CD4-positive, alpha-beta T cell treated with Interleukin-4 for 4 hours (primary cell): ENCODE measurements at regions not wholly inside any gene's neighbourhood (a gene's known extent, or its start where the extent isn't known, plus 50 kb on each side); places are given as distances from the start of the nearest gene placed in this dataset.

Experiments
- DNase-seq: peaks from one replicate; pipeline ENCODE4 v3.0.0-alpha.2; 2020

GRCh38 chr11:122269824-122270223 lies 153.8 kb upstream of the BLID start:
- no peak for DNase-seq

- no peak for DNase-seq
These were observed 152.7 kb upstream of the BLID start for GRCh38 chr11:122268601-122269130.

GRCh38 chr11:122267602-122268001 lies 151.6 kb upstream of the BLID start:
- no peak for DNase-seq

- DNase-seq = no peak
These were observed 150.0 kb upstream of the BLID start for GRCh38 chr11:122265981-122266380.

- DNase-seq = no peak
These were observed 148.1 kb upstream of the BLID start for GRCh38 chr11:122264121-122264520.

- DNase-seq = no peak
These were observed 145.5 kb upstream of the BLID start for GRCh38 chr11:122261546-122261945.

- DNase-seq = no peak
These were observed 143.3 kb upstream of the BLID start for GRCh38 chr11:122259195-122259821.

- no peak for DNase-seq
These were observed 142.6 kb upstream of the BLID start for GRCh38 chr11:122258446-122259194.

- no peak for DNase-seq
These were observed 137.7 kb upstream of the BLID start for GRCh38 chr11:122253589-122254231.

- no peak for DNase-seq
These were observed 132.9 kb upstream of the BLID start for GRCh38 chr11:122248939-122249338.

- no peak for DNase-seq
These were observed 132.1 kb upstream of the BLID start for GRCh38 chr11:122248131-122248530.

- no peak for DNase-seq
These were observed 130.9 kb upstream of the BLID start for GRCh38 chr11:122246874-122247273.

GRCh38 chr11:122242731-122243130 lies 126.7 kb upstream of the BLID start:
- no peak for DNase-seq

GRCh38 chr11:122241566-122241965 lies 125.6 kb upstream of the BLID start:
- DNase-seq = no peak

- no peak for DNase-seq
These were observed 124.6 kb upstream of the BLID start for GRCh38 chr11:122240638-122241037.

- no peak for DNase-seq
These were observed 119.6 kb upstream of the BLID start for GRCh38 chr11:122235615-122236014.

- no peak for DNase-seq
These were observed 118.8 kb upstream of the BLID start for GRCh38 chr11:122234780-122235179.

- DNase-seq = no peak
These were observed 118.2 kb upstream of the BLID start for GRCh38 chr11:122234257-122234656.

- DNase-seq = no peak
These were observed 117.0 kb upstream of the BLID start for GRCh38 chr11:122232985-122233384.

- no peak for DNase-seq
These were observed 114.4 kb upstream of the BLID start for GRCh38 chr11:122230385-122230755.

GRCh38 chr11:122229481-122230384 lies 113.7 kb upstream of the BLID start:
- DNase-seq = no peak

GRCh38 chr11:122229078-122229477 lies 113.1 kb upstream of the BLID start:
- DNase-seq = no peak

GRCh38 chr11:122226810-122227379 lies 110.9 kb upstream of the BLID start:
- DNase-seq = no peak
